Hepatocyte (in vitro differentiated cells): ENCODE measurements at regions not wholly inside any gene's neighbourhood (a gene's known extent, or its start where the extent isn't known, plus 50 kb on each side); places are given as distances from the start of the nearest gene placed in this dataset.

ENCODE experiments used
- DNase-seq: peaks from one replicate; pipeline ENCODE4 v3.0.0-alpha.2; 2016; ENCODE audit warnings: low spot score
- H2AFZ ChIP-seq: fragments of 200-600 bp; sonication (generic); 2 replicates; pipeline ENCODE4 v1.6.0; 2016; ENCODE audit warnings: antibody characterized with exemption, mild to moderate bottlenecking
- H3K27ac ChIP-seq: fragments of 200-600 bp; sonication (generic); 2 replicates; pipeline ENCODE4 v1.5.1; 2016; ENCODE audit warnings: mild to moderate bottlenecking
- H3K27me3 ChIP-seq: fragments of 200-600 bp; sonication (generic); 2 replicates; pipeline ENCODE4 v1.6.1; 2016
- H3K36me3 ChIP-seq: fragments of 200-600 bp; sonication (generic); replicated peaks from 2 replicates; pipeline ENCODE4 v1.5.1; 2016; ENCODE audit warnings: low read depth; ENCODE audit not compliant: insufficient read depth
- H3K4me1 ChIP-seq: fragments of 200-600 bp; sonication (generic); 2 replicates; pipeline ENCODE4 v1.5.1; 2016; ENCODE audit warnings: mild to moderate bottlenecking, moderate library complexity; ENCODE audit not compliant: insufficient read depth
- H3K4me2 ChIP-seq: fragments of 200-600 bp; sonication (generic); 2 replicates; pipeline ENCODE4 v1.6.0; 2016
- H3K4me3 ChIP-seq: fragments of 200-600 bp; sonication (generic); 2 replicates; pipeline ENCODE4 v1.5.1; 2016; ENCODE audit warnings: mild to moderate bottlenecking
- H3K79me2 ChIP-seq: fragments of 200-600 bp; sonication (generic); 2 replicates; pipeline ENCODE4 v1.6.0; 2017; ENCODE audit warnings: mild to moderate bottlenecking
- H3K9me2 ChIP-seq: fragments of 200-600 bp; sonication (generic); replicated peaks from 2 replicates; pipeline ENCODE4 v1.6.0; 2017; ENCODE audit warnings: mild to moderate bottlenecking; ENCODE audit not compliant: insufficient read depth
- H3K9me3 ChIP-seq: fragments of 200-600 bp; sonication (generic); 2 replicates; pipeline ENCODE4 v1.5.1; 2016; ENCODE audit warnings: low read depth, mild to moderate bottlenecking
- H4K20me1 ChIP-seq: fragments of 200-600 bp; sonication (generic); 2 replicates; pipeline ENCODE4 v1.6.0; 2016; ENCODE audit warnings: mild to moderate bottlenecking; ENCODE audit not compliant: insufficient read depth, poor library complexity, severe bottlenecking
- CTCF ChIP-seq: fragments of 200-600 bp; sonication (generic); IDR thresholded peaks from 2 replicates; pipeline ENCODE4 v1.5.1; 2016; ENCODE audit warnings: antibody characterized with exemption, mild to moderate bottlenecking; ENCODE audit not compliant: poor library complexity
- EZH2 ChIP-seq: fragments of 200-600 bp; sonication (generic); IDR thresholded peaks from 2 replicates; pipeline ENCODE4 v1.6.1; 2016; ENCODE audit warnings: antibody characterized with exemption, mild to moderate bottlenecking, borderline replicate concordance
- EZH2phosphoT487 ChIP-seq: fragments of 200-600 bp; sonication (generic); IDR thresholded peaks from one replicate; pipeline ENCODE4 v1.6.1; 2018; ENCODE audit warnings: antibody characterized with exemption, mild to moderate bottlenecking, low read depth, moderate library complexity; ENCODE audit not compliant: unreplicated experiment, severe bottlenecking
- WGBS: methylation state at CpG from one replicate; pipeline ENCODE4 v1.1.6; 2016; ENCODE audit warnings: low lambda C conversion rate; ENCODE audit errors: missing lambda C conversion rate; 5-methylcytosine and 5-hydroxymethylcytosine counted together

- Histone ChIP-seq H3K4me1 (no peaks in the 10 kb centered on the region), H3K9me3 (no peaks in the 10 kb centered on the region), H3K27me3 (no peaks in the 10 kb centered on the region), H4K20me1 (no peaks in the 10 kb centered on the region), H3K9me2 (no peaks in the 10 kb centered on the region), H3K79me2 (no peaks in the 10 kb centered on the region), H3K4me2 (no peak overlapping the region), H3K27ac (no peak overlapping the region), H3K4me3 (no peak overlapping the region), H2AFZ (no peak overlapping the region), H3K36me3 (no peaks in the 10 kb centered on the region)
- DNase-seq: no peak
- TF ChIP-seq EZH2: no peak
- no peak for TF ChIP-seq EZH2phosphoT487
- no peak for TF ChIP-seq CTCF
- WGBS: 93% methylated on average over 3 of the region's 3 CpGs
Measured at GRCh38 chr10:113987156-113987555, 56.5 kb upstream of the ADRB1 start.

DNA sequence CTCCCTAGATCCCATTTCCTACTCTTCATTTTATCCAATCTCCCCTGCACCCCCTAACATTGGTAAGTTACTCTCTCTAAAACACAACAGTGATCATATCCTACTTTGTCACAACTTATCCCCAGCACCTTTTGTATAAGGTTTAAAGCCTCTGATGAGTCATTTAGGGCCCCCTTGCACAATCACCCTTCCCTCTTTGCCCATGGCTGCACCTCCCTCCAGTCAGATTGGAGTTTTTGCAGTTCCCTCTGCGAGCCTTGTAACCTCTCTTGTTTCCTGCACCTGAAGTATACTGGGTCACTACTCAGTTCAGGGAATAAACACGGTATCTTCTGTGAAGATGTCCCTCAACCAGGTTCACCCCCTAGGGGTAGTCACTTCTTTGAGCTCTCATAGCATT lies 55.9 kb upstream of the ADRB1 start:
- no peaks in the 10 kb centered on the region for H3K4me1 ChIP-seq
- H3K4me2 ChIP-seq: no peak overlapping the region
- no peak for TF ChIP-seq EZH2phosphoT487
- no peak for TF ChIP-seq EZH2
- TF ChIP-seq CTCF: no peak
- WGBS: 98% methylated on average over 2 of the region's 2 CpGs
- no peak for DNase-seq
- no peaks in the 10 kb centered on the region for H4K20me1 ChIP-seq
- no peak overlapping the region for H3K4me3 ChIP-seq
- no peaks in the 10 kb centered on the region for H3K9me2 ChIP-seq
- no peak overlapping the region for H3K27ac ChIP-seq
- no peaks in the 10 kb centered on the region for H3K9me3 ChIP-seq
- H3K27me3 ChIP-seq: no peaks in the 10 kb centered on the region
- no peak overlapping the region for H2AFZ ChIP-seq
- no peaks in the 10 kb centered on the region for H3K36me3 ChIP-seq
- no peaks in the 10 kb centered on the region for H3K79me2 ChIP-seq

GRCh38 chr10:113988535-113988934 lies 55.1 kb upstream of the ADRB1 start:
- TF ChIP-seq EZH2phosphoT487 (no peak), EZH2 (no peak), CTCF (no peak)
- H3K27me3 ChIP-seq: no peaks in the 10 kb centered on the region
- 82% methylated on average over 3 of the region's 3 CpGs for WGBS
- H3K36me3 ChIP-seq: no peaks in the 10 kb centered on the region
- no peak for DNase-seq
- no peaks in the 10 kb centered on the region for H3K9me2 ChIP-seq
- H3K4me3 ChIP-seq: no peak overlapping the region
- H3K4me1 ChIP-seq: no peaks in the 10 kb centered on the region
- H2AFZ ChIP-seq: no peak overlapping the region
- no peak overlapping the region for H3K27ac ChIP-seq
- no peaks in the 10 kb centered on the region for H4K20me1 ChIP-seq
- H3K9me3 ChIP-seq: no peaks in the 10 kb centered on the region
- no peak overlapping the region for H3K4me2 ChIP-seq
- H3K79me2 ChIP-seq: no peaks in the 10 kb centered on the region
